ENCODE measurements at regions not wholly inside any gene's neighbourhood (a gene's known extent, or its start where the extent isn't known, plus 50 kb on each side); places are given as distances from the start of the nearest gene placed in this dataset.

- TF ChIP-seq EP300 (IDR thresholded peaks at IDR 0.05; ENCODE audit: low read depth) (no peak), POLR2A (IDR thresholded peaks at IDR 0.05) (no peak), POLR2AphosphoS5 (IDR thresholded peaks at IDR 0.05) (no peak)
- TF ChIP-seq, protein P1, sequence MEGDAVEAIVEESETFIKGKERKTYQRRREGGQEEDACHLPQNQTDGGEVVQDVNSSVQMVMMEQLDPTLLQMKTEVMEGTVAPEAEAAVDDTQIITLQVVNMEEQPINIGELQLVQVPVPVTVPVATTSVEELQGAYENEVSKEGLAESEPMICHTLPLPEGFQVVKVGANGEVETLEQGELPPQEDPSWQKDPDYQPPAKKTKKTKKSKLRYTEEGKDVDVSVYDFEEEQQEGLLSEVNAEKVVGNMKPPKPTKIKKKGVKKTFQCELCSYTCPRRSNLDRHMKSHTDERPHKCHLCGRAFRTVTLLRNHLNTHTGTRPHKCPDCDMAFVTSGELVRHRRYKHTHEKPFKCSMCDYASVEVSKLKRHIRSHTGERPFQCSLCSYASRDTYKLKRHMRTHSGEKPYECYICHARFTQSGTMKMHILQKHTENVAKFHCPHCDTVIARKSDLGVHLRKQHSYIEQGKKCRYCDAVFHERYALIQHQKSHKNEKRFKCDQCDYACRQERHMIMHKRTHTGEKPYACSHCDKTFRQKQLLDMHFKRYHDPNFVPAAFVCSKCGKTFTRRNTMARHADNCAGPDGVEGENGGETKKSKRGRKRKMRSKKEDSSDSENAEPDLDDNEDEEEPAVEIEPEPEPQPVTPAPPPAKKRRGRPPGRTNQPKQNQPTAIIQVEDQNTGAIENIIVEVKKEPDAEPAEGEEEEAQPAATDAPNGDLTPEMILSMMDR (IDR thresholded peaks at IDR 0.05): no peak
- Histone ChIP-seq H3K36me3 (no peaks in the 10 kb centered on the region), H3K4me1 (no peaks in the 10 kb centered on the region), H3K9me3 (no peaks in the 10 kb centered on the region), H3K27ac (no peak overlapping the region), H3K4me3 (no peak overlapping the region), H3K27me3 (no peaks in the 10 kb centered on the region)
- DNase-seq: no peak
- intact Hi-C loops (cut with DNase I; ENCODE audit: low total_unique reads) (no loop called here), in situ Hi-C loops (cut with MboI; ENCODE audit: low pct_ligation_motif_present in 1 of 4, low pct_unique_long_range_greater_than_20kb in 1 of 4, low sequenced_read_pairs in 3 of 4) (no loop called here)
- WGBS, 2 donors (ENCODE audit: low coverage in 1 of 2): 40 to 43% methylated on average over 1 of the region's 1 CpG
Measured at GRCh38 chr13:85266331-85266730, 532.9 kb downstream of the SLITRK6 start.

DNA sequence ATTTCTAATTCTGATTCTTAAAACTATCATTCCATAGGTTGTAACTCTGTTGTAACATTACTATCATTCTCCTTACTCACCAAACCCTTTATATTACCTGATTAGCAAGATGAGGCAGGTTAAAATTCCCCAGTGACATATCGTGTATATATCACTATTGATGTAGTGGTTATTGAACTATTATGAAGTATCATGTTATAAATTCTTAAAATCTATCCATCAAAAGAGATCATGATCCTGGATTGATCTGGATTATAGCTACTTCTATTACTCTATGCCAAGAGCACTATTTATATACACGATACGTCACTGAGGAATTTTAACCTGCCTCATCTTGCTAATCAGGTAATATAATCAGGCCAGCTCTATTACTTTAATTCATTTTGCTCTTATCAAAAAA is 533.9 kb downstream of the SLITRK6 start:
- WGBS, 2 donors (ENCODE audit: low coverage in 1 of 2): 78 to 91% methylated on average over 3 of the region's 3 CpGs
- Histone ChIP-seq H3K36me3 (no peaks in the 10 kb centered on the region), H3K27me3 (no peaks in the 10 kb centered on the region), H3K27ac (no peak overlapping the region), H3K4me1 (no peaks in the 10 kb centered on the region), H3K4me3 (no peak overlapping the region), H3K9me3 (no peaks in the 10 kb centered on the region)
- DNase-seq: no peak
- no peak for TF ChIP-seq POLR2A (IDR thresholded peaks at IDR 0.05)
- no peak for TF ChIP-seq EP300 (IDR thresholded peaks at IDR 0.05; ENCODE audit: low read depth)
- TF ChIP-seq, protein P1 (IDR thresholded peaks at IDR 0.05): no peak
- TF ChIP-seq POLR2AphosphoS5 (IDR thresholded peaks at IDR 0.05): no peak
- in situ Hi-C loops (cut with MboI; ENCODE audit: low pct_ligation_motif_present in 1 of 4, low pct_unique_long_range_greater_than_20kb in 1 of 4, low sequenced_read_pairs in 3 of 4): no loop called here
- intact Hi-C loops (cut with DNase I; ENCODE audit: low total_unique reads): no loop called here

DNA sequence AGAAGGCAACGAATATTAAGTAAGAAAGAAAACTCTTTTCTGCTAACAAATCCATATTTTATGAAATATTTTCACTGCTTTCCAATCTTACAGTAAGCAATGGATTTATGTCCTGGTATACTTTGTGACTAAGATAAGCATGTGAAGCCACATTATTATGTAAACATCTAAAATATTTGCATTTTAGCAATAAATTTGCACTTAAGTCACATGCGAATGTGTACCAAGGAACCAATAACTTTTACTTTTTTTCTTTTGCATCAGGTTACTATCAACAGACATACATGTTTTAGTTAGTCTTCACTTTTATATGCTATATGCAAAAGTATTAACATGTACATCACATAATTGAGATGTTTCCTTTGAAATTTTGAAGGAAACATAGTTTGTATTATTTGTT is 536.7 kb downstream of the SLITRK6 start:
- Histone ChIP-seq H3K9me3 (no peaks in the 10 kb centered on the region), H3K36me3 (no peaks in the 10 kb centered on the region), H3K27me3 (no peaks in the 10 kb centered on the region), H3K27ac (no peak overlapping the region), H3K4me1 (no peaks in the 10 kb centered on the region), H3K4me3 (no peak overlapping the region)
- TF ChIP-seq POLR2AphosphoS5 (IDR thresholded peaks at IDR 0.05): no peak
- intact Hi-C loops (cut with DNase I; ENCODE audit: low total_unique reads) (no loop called here), in situ Hi-C loops (cut with MboI; ENCODE audit: low pct_ligation_motif_present in 1 of 4, low pct_unique_long_range_greater_than_20kb in 1 of 4, low sequenced_read_pairs in 3 of 4) (no loop called here)
- 81 to 88% methylated on average over 2 of the region's 2 CpGs for WGBS, 2 donors (ENCODE audit: low coverage in 1 of 2)
- DNase-seq: no peak

DNA sequence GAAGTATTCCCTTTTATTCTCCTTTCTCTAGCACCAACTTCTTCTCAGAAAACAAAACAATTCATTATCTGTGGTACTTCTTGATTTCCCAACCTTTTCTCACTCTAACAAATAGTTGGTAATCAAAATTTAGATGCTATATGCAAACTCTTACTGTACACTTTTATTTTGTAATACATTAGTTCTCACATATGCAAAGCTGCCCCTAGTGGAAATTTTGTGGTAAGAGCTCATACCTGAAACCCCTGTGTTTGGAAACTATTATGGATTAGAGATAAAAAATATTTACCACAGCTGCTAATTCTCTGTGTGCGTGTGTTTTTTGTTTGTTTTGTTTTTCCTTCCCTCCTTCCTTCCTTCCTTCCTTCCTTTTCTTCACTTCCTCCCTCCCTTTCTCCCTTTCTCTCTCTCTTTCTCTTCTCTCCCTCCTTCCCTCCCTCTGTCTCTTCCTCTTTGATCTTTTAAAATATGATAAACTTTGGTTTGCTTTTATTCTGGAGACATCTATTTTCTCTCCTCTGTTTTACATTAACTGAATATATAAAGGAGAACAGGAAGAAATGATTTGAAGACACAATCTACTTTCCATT is 537.4 kb downstream of the SLITRK6 start:
- WGBS, 2 donors (ENCODE audit: low coverage in 1 of 2): 31 to 50% methylated on average over 1 of the region's 1 CpG
- H3K9me3 ChIP-seq: no peaks in the 10 kb centered on the region
- intact Hi-C loops (cut with DNase I; ENCODE audit: low total_unique reads): no loop called here
- in situ Hi-C loops (cut with MboI; ENCODE audit: low pct_ligation_motif_present in 1 of 4, low pct_unique_long_range_greater_than_20kb in 1 of 4, low sequenced_read_pairs in 3 of 4): no loop called here
- H3K27me3 ChIP-seq: no peaks in the 10 kb centered on the region
- TF ChIP-seq POLR2AphosphoS5 (IDR thresholded peaks at IDR 0.05): no peak
- TF ChIP-seq, protein P1 (IDR thresholded peaks at IDR 0.05): peak in 2 of 5 experiments; percentile 14
- no peak for DNase-seq
- H3K27ac ChIP-seq: no peak overlapping the region
- no peaks in the 10 kb centered on the region for H3K36me3 ChIP-seq
- H3K4me1 ChIP-seq: no peaks in the 10 kb centered on the region
- H3K4me3 ChIP-seq: no peak overlapping the region

DNA sequence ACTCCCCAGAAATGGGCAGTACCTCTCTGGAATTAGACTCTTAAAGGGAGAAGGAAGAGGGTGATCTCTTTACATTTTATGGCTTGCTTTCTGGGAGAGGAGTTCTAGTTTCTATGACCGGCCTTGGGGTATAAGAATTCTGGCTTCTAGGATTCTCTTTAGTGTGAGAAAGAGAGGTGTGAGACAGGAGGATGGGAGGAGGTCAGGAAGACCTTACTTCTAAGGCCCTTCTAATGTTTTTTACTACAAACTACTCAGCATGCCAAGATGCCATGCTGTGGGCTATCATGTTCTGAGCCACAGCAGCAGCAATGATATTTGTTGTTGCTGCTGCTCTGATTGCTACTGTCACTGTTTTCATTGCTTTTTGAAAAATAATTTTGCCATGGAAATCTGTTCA is 538.3 kb downstream of the SLITRK6 start:
- no peaks in the 10 kb centered on the region for H3K4me1 ChIP-seq
- in situ Hi-C loops (cut with MboI; ENCODE audit: low pct_ligation_motif_present in 1 of 4, low pct_unique_long_range_greater_than_20kb in 1 of 4, low sequenced_read_pairs in 3 of 4) (no loop called here), intact Hi-C loops (cut with DNase I; ENCODE audit: low total_unique reads) (no loop called here)
- H3K27me3 ChIP-seq: no peaks in the 10 kb centered on the region
- H3K36me3 ChIP-seq: no peaks in the 10 kb centered on the region
- DNase-seq: no peak
- no peak overlapping the region for H3K27ac ChIP-seq
- TF ChIP-seq EP300 (IDR thresholded peaks at IDR 0.05; ENCODE audit: low read depth): no peak
- no peak for TF ChIP-seq POLR2AphosphoS5 (IDR thresholded peaks at IDR 0.05)
- TF ChIP-seq, protein P1 (IDR thresholded peaks at IDR 0.05): no peak
- TF ChIP-seq POLR2A (IDR thresholded peaks at IDR 0.05): no peak
- 89% methylated on average over 1 of the region's 1 CpG; no CpG with 5 or more reads in 1 of the 2 donors for WGBS, 2 donors (ENCODE audit: low coverage in 1 of 2)
- H3K4me3 ChIP-seq: no peak overlapping the region
- no peaks in the 10 kb centered on the region for H3K9me3 ChIP-seq
